WERI-Rb-1 (cell line): ENCODE measurements at regions not wholly inside any gene's neighbourhood (a gene's known extent, or its start where the extent isn't known, plus 50 kb on each side); places are given as distances from the start of the nearest gene placed in this dataset.

Source experiments
- DNase-seq: peaks from one replicate; pipeline ENCODE4 v3.0.0-alpha.2; 2020
- H3K27ac ChIP-seq: fragments of 250-450 bp; sonication (Bioruptor Pico); 2 replicates; pipeline ENCODE4 v1.5.1; 2020; ENCODE audit warnings: mild to moderate bottlenecking, moderate library complexity
- H3K27me3 ChIP-seq: fragments of 250-450 bp; sonication (Bioruptor Pico); 2 replicates; pipeline ENCODE4 v1.5.1; 2021; ENCODE audit warnings: mild to moderate bottlenecking, low read depth, moderate library complexity; ENCODE audit not compliant: insufficient read depth, severe bottlenecking
- H3K36me3 ChIP-seq: fragments of 250-450 bp; sonication (Bioruptor Pico); 2 replicates; pipeline ENCODE4 v1.5.1; 2020; ENCODE audit warnings: mild to moderate bottlenecking, moderate library complexity
- H3K4me3 ChIP-seq: 2 replicates; pipeline ENCODE4 v1.5.1; 2011; ENCODE audit warnings: low read depth, mild to moderate bottlenecking, control low read depth, low read length
- H3K9me3 ChIP-seq: fragments of 250-450 bp; sonication (Bioruptor Pico); 2 replicates; pipeline ENCODE4 v1.5.1; 2021; ENCODE audit warnings: mild to moderate bottlenecking, moderate library complexity; ENCODE audit not compliant: severe bottlenecking
- CTCF ChIP-seq: IDR thresholded peaks from 2 replicates; pipeline ENCODE4 v1.5.1; 2011; ENCODE audit warnings: low read depth, mild to moderate bottlenecking, control low read depth, inconsistent platforms, low read length

DNA sequence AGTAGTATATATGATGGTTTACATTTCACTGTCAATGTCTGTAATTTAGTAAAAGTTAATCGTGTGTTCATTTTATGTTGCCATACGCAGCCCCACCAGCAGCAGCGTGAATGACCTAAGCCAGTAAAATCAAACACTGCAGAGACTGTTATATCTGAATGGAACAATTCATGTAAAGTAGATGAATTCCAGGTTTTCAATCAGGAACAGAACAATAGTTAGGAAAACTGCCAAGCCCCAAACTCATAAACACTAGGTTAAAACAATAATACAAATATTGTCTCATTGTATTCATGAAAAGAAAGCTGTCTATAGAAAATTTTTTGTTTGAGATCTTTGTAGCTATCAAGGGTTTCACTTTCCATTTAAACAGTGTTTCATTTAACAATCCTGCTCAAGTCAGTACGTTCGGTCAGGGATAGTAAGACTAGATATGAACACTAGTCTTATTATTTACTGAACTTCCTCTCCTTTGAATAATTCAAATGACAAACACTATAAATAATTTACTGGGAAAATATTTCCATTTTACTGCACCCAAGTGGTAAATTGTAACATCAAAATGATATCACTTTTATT, 256.8 kb upstream of the FLRT2 start:
- no peak for TF ChIP-seq CTCF
- Histone ChIP-seq H3K36me3 (no peaks in the 10 kb centered on the region), H3K27ac (no peak overlapping the region), H3K27me3 (no peaks in the 10 kb centered on the region), H3K9me3 (no peaks in the 10 kb centered on the region), H3K4me3 (no peak overlapping the region)
- no peak for DNase-seq

DNA sequence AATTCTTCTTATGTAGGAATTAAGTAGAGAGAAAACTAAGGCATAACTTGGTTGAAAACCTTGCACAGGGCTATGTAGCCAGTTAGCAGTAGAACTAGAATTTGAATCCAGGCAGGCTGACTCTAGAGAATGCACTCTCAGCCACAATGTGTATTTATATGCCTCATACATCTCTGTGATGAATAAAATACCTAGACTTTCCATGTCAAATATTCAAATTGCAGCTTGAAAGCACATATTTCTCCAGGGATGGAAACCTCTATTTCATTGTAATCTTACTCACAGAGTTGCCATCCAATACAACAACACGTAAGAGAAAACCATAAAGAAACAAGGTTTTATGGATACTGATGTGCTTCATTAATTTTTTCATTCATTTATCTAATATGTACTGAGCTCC, 256.0 kb upstream of the FLRT2 start:
- Histone ChIP-seq H3K4me3 (no peak overlapping the region), H3K27ac (no peak overlapping the region), H3K27me3 (no peaks in the 10 kb centered on the region), H3K9me3 (no peaks in the 10 kb centered on the region), H3K36me3 (no peaks in the 10 kb centered on the region)
- no peak for TF ChIP-seq CTCF
- no peak for DNase-seq

DNA sequence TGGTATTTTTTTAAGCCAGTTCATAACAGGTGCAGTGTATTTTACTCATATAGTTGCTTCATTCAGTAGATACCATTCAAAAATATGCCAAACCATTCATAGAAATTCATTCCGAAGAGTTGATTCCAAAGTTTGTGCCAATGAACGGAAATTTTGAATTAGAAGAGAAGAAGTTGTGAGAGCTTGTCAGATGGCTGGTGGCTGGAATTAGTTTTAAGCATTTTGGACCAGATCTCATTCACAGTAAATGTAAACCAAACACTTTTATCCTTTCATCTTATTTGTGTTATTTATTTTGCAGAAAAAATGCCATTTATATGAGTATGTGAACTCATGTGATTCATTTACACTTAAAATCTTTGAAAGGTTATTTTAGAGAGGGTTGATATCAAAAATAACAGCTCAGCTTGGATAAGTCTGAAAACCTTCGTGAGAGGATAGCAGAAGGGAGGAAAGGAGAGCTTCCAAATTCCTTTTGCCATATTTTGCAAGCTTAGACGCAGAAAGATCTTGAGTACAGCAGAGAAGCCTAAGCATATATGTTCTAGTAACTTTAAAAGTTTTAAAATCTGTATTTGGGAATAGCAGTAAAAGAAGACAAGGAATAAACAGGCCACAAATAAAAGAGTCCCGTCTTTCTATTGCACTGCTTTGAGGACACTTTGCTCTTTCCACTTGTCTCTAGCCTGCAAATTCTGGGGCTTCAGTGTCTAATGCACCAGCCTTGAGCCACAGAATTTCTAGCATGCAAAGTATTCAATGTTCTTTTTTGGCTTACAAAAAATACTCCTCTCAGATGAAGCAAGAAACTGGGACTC, 253.6 kb upstream of the FLRT2 start:
- no peak for DNase-seq
- Histone ChIP-seq H3K9me3 (no peaks in the 10 kb centered on the region), H3K27ac (no peak overlapping the region), H3K27me3 (no peaks in the 10 kb centered on the region), H3K36me3 (no peaks in the 10 kb centered on the region), H3K4me3 (no peak overlapping the region)
- TF ChIP-seq CTCF, result no peak

DNA sequence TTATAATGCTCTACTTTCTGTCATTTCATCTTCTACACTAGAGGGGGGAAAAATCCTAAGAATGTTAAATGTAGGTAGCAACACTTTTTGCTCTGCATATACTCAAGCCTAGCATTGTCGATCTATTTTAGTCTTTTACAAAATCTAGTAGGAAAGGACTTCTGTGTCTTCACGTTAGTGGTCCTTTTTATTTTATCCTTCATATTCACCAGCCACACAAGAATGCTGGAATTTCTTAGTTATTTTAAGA, 253.0 kb upstream of the FLRT2 start:
- no peak for DNase-seq
- TF ChIP-seq CTCF, result no peak

GRCh38 chr14:85279407-85279806, 250.5 kb upstream of the FLRT2 start:
- Histone ChIP-seq H3K27ac (no peak overlapping the region), H3K9me3 (no peaks in the 10 kb centered on the region), H3K27me3 (no peaks in the 10 kb centered on the region), H3K4me3 (no peak overlapping the region), H3K36me3 (no peaks in the 10 kb centered on the region)
- TF ChIP-seq CTCF, result no peak
- no peak for DNase-seq

More for the DNA sequence above, 253.0 kb upstream of the FLRT2 start:
- Histone ChIP-seq H3K36me3 (no peaks in the 10 kb centered on the region), H3K27ac (no peak overlapping the region), H3K9me3 (no peaks in the 10 kb centered on the region), H3K4me3 (no peak overlapping the region), H3K27me3 (no peaks in the 10 kb centered on the region)

- Histone ChIP-seq H3K27ac (no peak overlapping the region), H3K36me3 (no peaks in the 10 kb centered on the region), H3K27me3 (no peaks in the 10 kb centered on the region), H3K9me3 (no peaks in the 10 kb centered on the region), H3K4me3 (no peak overlapping the region)
- no peak for TF ChIP-seq CTCF
- no peak for DNase-seq
Measured at GRCh38 chr14:85280074-85280473, 249.9 kb upstream of the FLRT2 start.
